ENCODE measurements at regions not wholly inside any gene's neighbourhood (a gene's known extent, or its start where the extent isn't known, plus 50 kb on each side); places are given as distances from the start of the nearest gene placed in this dataset.

DNA sequence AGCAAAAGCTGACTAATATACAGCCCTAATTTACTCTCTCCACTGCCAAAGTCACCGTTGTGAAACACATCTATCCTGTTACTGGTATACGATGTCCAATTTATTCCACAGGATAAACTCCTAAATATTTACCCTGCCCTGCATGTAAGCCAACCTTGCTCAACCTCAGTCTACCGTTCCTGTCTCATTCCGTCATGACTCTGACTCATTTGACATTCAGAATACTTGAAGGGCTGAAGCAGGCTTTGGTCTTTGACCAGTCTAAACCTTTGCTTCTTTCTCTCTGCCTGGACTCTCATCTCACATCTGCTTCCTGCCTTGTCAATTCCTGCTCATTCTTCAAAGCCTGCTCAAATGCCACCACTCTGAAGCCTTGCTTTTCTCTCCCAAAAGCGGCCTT lies 157.5 kb downstream of the SCP2D1 start:
- DNase-seq (ENCODE audit: low read depth): no peak

GRCh38 chr20:18971574-18971973 lies 158.0 kb downstream of the SCP2D1 start:
- no peak for DNase-seq (ENCODE audit: low read depth)

DNA sequence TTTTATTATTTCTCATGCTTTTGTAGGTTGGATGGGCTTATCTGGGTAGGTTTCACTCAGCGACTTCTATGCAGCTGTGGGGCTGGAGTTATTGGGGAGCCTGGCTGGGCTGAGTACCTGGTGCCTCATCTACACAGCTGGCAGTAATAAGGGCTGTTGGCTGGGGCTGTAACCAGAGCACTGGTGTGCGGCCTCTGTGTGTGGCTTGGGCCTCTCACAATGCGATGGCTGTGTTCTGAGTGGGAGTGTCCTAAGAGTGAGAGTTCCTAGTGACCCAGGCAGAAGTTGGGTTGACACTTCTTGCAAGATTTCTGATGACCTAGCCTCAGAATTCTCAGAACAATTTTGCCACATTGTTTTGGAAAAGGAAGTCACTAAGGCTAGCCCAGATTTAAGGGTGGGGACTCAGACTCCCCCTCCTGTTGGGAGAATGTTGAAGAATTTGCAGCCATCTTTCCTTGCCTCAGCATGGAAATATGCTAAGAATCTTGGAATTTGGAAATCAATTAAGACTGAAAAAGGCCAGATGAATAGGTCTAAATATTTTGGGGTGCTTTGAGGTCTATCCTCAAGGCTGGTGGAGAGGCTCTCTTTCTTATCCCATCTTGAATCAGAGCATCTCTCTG lies 158.8 kb downstream of the SCP2D1 start:
- DNase-seq (ENCODE audit: low read depth): no peak

DNA sequence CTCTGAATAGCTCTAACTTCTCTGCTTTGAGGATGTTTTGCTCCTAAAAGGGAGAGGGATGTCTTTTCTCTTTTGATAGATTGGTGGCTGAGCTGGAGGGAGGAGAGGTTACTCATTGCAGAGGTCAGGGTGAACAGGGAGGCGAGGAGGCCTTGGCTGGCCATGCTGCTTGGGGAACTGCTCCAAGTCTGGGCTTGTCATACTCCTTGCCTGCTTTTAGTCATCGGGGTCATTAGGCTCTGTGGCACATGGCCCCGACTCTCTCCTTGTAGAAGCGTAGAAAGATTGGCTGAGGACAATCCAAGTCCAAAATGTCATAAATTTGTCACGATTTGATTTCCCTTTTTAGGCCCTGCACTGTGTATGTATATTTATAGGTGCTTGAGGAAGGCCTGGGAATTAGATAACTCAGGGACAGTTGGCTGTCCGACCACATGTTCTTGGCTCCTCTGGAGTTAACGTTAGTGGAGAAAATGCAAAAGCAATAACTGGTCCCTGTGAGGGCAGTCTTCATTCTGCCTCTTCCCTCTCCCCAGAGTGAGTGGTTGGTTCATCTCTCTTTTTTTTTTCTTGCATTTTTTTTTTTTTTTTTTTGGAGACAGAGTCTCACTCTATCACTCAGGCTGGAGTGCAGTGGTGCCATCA lies 160.1 kb downstream of the SCP2D1 start:
- no peak for DNase-seq (ENCODE audit: low read depth)

- no peak for DNase-seq (ENCODE audit: low read depth)
Observed at GRCh38 chr20:18974660-18975059, 161.1 kb downstream of the SCP2D1 start.

DNA sequence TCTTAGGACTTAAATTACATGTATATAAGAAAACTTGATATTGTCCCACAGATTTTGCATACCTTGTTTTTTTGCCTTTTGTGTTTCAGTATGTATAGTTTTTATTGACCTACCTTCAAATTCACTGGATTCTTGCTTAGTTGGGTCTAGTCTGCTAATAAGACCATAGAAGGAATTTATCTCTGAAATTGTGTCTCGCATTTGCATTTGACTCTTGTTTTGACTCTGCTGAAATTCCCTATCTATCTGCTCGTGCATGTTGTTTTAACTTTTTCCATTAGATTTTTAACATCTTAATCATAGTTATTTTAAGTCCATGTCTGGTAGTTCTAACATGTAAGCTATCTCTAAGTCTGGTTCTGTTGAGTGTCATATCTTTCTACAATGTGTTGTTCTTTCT lies 163.9 kb downstream of the SCP2D1 start:
- DNase-seq (ENCODE audit: low read depth): no peak

GRCh38 chr20:18978311-18978710 lies 164.7 kb downstream of the SCP2D1 start:
- DNase-seq (ENCODE audit: low read depth): no peak

DNA sequence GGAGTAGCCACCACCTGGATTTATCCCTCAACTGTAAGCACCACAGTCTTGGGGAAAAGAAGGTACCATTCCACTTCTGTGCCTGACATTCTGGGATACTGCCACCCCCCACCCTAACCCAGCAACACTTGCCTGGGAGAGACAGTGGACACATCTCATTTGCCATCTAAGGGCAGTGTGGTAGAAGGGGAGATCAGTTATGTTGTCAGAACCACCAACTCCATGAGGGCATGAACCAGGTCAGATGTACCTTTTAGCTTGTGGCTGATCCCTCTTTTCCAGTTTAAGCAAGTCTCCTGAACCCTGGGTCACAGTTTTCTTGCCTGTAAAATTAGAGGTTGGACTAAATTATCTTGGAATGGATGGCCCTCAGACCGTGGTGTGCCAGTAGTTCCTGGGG lies 165.5 kb downstream of the SCP2D1 start:
- no peak for DNase-seq (ENCODE audit: low read depth)

DNA sequence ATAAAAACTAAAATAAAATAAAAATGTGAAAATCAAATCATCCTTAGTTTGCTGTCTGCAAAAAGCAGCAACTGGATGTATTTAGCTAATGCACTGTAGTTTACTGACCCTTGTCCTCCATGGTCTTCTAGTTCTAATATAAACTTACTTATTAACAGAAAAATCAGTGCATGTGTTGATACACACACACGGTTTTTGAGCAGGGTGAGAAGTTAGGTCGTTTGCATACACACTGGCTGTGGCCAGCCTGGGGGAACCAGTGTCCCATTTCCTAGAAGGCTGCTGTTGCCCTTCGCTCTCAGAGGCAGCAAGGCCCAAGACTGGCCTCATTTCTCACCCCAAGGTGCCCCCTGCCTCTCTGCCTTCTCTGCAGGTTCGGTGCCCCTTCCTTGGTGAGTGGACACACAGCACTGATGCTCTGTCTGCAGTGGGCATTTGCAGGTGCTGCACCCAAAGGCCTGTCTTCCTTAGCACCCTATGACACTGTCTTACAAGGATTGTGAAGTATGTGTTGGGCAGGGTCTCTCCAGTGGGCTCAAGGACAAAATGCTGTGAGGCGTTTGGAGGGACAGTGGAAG lies 168.5 kb downstream of the SCP2D1 start:
- DNase-seq (ENCODE audit: low read depth): no peak

- DNase-seq (ENCODE audit: low read depth): no peak
Observed at GRCh38 chr20:18983796-18984195, 170.2 kb downstream of the SCP2D1 start.

- no peak for DNase-seq (ENCODE audit: low read depth)
Observed at GRCh38 chr20:18984238-18985200, 170.9 kb downstream of the SCP2D1 start.

- DNase-seq (ENCODE audit: low read depth): peak; percentile 64
Observed at GRCh38 chr20:18985551-18985950, 172.0 kb downstream of the SCP2D1 start.

DNA sequence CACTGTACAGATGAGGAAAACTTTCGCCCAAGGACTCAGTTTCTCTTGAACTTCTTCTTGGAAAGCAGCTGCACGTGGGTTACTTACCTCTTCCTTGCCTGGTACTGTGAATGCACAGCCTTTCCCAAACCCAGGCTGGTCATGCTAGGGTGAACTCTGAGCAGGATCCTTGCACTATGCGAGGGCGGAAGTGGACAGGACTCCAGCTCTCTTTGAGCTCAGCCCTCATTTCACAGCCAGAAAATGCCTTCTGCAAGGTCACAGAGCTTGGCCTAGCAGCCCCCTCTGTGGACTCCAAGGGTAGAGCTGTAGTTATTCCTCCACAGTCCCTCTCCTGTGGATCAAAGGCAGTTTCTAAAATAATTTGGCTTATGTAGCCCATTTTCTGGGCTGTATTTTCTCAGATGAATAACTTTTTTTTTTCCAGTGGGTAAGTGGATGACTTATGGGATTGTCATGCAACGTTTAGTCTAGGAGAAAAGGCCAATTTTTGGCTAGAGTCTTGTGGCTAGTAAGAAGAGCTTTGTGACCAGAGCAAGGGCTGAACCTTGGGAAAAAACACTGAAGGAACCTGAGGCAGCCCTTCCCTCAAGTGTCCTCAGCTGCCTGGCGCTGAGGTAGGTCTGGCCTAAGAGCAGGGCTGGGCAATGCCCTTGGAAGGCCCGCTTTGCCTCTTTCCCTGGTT lies 172.7 kb downstream of the SCP2D1 start:
- peak; percentile 63 for DNase-seq (ENCODE audit: low read depth)

- no peak for DNase-seq (ENCODE audit: low read depth)
Observed at GRCh38 chr20:18986895-18987580, 173.5 kb downstream of the SCP2D1 start.

GRCh38 chr20:18987781-18988360 lies 174.3 kb downstream of the SCP2D1 start:
- no peak for DNase-seq (ENCODE audit: low read depth)

GRCh38 chr20:18988701-18989100 lies 175.1 kb downstream of the SCP2D1 start:
- DNase-seq (ENCODE audit: low read depth): no peak

- no peak for DNase-seq (ENCODE audit: low read depth)
Observed at GRCh38 chr20:18989736-18990474, 176.3 kb downstream of the SCP2D1 start.

DNA sequence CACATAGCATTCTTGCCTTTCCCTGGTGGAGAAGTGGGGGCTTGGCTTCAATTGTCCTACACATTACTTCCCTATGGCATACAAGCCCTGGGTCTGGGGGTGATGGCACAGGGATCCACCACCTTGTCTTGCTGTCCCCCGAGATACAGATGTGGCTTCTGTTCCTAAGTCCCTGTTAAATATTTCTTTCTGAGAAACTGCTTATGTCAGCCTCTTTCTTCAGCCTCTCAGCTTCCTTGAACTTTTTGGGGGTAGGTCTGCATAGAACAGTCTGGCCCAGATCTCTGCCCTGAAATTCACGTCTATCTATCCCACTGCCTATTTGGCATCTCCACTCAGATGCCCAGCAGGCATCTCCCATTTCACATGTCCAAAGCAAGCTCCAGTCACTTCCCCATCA lies 177.4 kb downstream of the SCP2D1 start:
- DNase-seq (ENCODE audit: low read depth): no peak

DNA sequence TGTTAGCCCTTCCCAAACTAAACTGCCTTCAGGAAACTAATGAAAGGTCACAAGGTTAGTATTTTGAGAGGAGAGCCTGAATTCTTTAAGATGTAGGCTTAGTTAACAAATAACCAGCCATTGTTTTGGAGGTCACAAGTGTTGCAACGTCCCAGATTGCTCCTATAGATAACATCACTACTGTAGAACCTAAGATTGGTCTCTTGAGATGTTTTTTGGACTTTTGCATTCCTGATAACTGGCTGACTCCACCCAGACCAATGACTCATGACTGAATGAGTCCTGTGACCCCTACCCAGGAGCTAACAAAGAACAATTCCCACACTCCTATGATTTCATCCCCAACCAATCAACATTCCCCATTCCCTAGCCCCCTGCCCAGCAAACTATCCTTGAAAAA lies 178.8 kb downstream of the SCP2D1 start:
- DNase-seq (ENCODE audit: low read depth): no peak

GRCh38 chr20:18995455-18995854 lies 181.9 kb downstream of the SCP2D1 start:
- no peak for DNase-seq (ENCODE audit: low read depth)

Data from RPMI7951 (cell line).